GM12874 (cell line): ENCODE measurements at regions not wholly inside any gene's neighbourhood (a gene's known extent, or its start where the extent isn't known, plus 50 kb on each side); places are given as distances from the start of the nearest gene placed in this dataset.

Source experiments
- CTCF ChIP-seq: IDR thresholded peaks from 2 replicates; pipeline ENCODE4 v1.5.1; 2011; ENCODE audit warnings: low read depth, mild to moderate bottlenecking, control low read depth, low read length, moderate library complexity; ENCODE audit not compliant: insufficient read depth

GRCh38 chr4:66571145-66571695 is 900.9 kb upstream of the EPHA5 start:
- TF ChIP-seq CTCF, result no peak

- TF ChIP-seq CTCF, result no peak
Observed at GRCh38 chr4:66569228-66569627, 898.9 kb upstream of the EPHA5 start.

- TF ChIP-seq CTCF, result no peak
Observed at GRCh38 chr4:66568431-66568830, 898.1 kb upstream of the EPHA5 start.

- no peak for TF ChIP-seq CTCF
Observed at GRCh38 chr4:66568001-66568400, 897.7 kb upstream of the EPHA5 start.

- TF ChIP-seq CTCF, result no peak
Observed at GRCh38 chr4:66567551-66567950, 897.3 kb upstream of the EPHA5 start.

- no peak for TF ChIP-seq CTCF
Observed at GRCh38 chr4:66565801-66566200, 895.5 kb upstream of the EPHA5 start.

GRCh38 chr4:66564901-66565651 is 894.8 kb upstream of the EPHA5 start:
- no peak for TF ChIP-seq CTCF
